ENCODE measurements at regions not wholly inside any gene's neighbourhood (a gene's known extent, or its start where the extent isn't known, plus 50 kb on each side); places are given as distances from the start of the nearest gene placed in this dataset.

GRCh38 chr9:118230329-118230728 is 526.1 kb downstream of the TLR4 start:
- DNase-seq (ENCODE audit: low spot score) (no peak), ATAC-seq (ENCODE audit: low FRiP score) (no peak)
- TF ChIP-seq CTCF (IDR thresholded peaks at IDR 0.05) = no peak

GRCh38 chr9:118236625-118237024 is 532.4 kb downstream of the TLR4 start:
- TF ChIP-seq CTCF (IDR thresholded peaks at IDR 0.05) = no peak
- no peak for ATAC-seq (ENCODE audit: low FRiP score)
- DNase-seq (ENCODE audit: low spot score) = no peak

GRCh38 chr9:118238139-118238538 is 533.9 kb downstream of the TLR4 start:
- DNase-seq (ENCODE audit: low spot score) = no peak
- no peak for ATAC-seq (ENCODE audit: low FRiP score)
- no peak for TF ChIP-seq CTCF (IDR thresholded peaks at IDR 0.05)

GRCh38 chr9:118252027-118252426 is 547.8 kb downstream of the TLR4 start:
- TF ChIP-seq CTCF (IDR thresholded peaks at IDR 0.05) = no peak
- DNase-seq (ENCODE audit: low spot score) = no peak
- no peak for ATAC-seq (ENCODE audit: low FRiP score)

GRCh38 chr9:118262191-118262590 is 558.0 kb downstream of the TLR4 start:
- TF ChIP-seq CTCF (IDR thresholded peaks at IDR 0.05) = no peak
- DNase-seq (ENCODE audit: low spot score) = no peak
- no peak for ATAC-seq (ENCODE audit: low FRiP score)

- no peak for ATAC-seq (ENCODE audit: low FRiP score)
- no peak for TF ChIP-seq CTCF (IDR thresholded peaks at IDR 0.05)
- no peak for DNase-seq (ENCODE audit: low spot score)
Observed at GRCh38 chr9:118263949-118264348, 559.7 kb downstream of the TLR4 start.

- no peak for TF ChIP-seq CTCF (IDR thresholded peaks at IDR 0.05)
- no peak for DNase-seq (ENCODE audit: low spot score)
- no peak for ATAC-seq (ENCODE audit: low FRiP score)
Observed at GRCh38 chr9:118268046-118268445, 563.8 kb downstream of the TLR4 start.

Measured in omental fat pad (tissue), 3 donors.